Right lobe of liver (tissue), 6 donors: ENCODE measurements at regions not wholly inside any gene's neighbourhood (a gene's known extent, or its start where the extent isn't known, plus 50 kb on each side); places are given as distances from the start of the nearest gene placed in this dataset.

ENCODE experiments used
- ATAC-seq, 4 donors: fragments of 200-7000 bp; cut with Tn5 transposase; one replicate each; pipeline ENCODE4 v1.9.1; 2020; ENCODE audit warnings: mild to moderate bottlenecking in 4 of 4, moderate library complexity in 4 of 4
- DNase-seq, 3 donors: peaks; one replicate each; pipeline ENCODE4 v3.0.0-alpha.2; 2020
- H3K27ac ChIP-seq, 3 donors: fragments of 200-600 bp; one replicate each; pipeline ENCODE4 v1.8.0; 2022
- H3K27me3 ChIP-seq, 2 donors: fragments of 200-600 bp; one replicate each; pipeline ENCODE4 v1.8.0; 2022
- H3K36me3 ChIP-seq, 4 donors: fragments of 200-600 bp; sonication (generic) in 1 of 4; one replicate each; pipeline versions ENCODE4 v1.5.1 to v1.8.0; 2017 to 2022; ENCODE audit warnings: control low read depth in 1 of 4
- H3K4me1 ChIP-seq, 4 donors: fragments of 200-600 bp; sonication (generic) in 1 of 4; one replicate each; pipeline versions ENCODE4 v1.5.1 to v1.8.0; 2017 to 2022; ENCODE audit warnings: control low read depth in 1 of 4
- H3K4me3 ChIP-seq, 3 donors: fragments of 200-600 bp; one replicate each; pipeline ENCODE4 v1.8.0; 2022
- H3K9me3 ChIP-seq, 4 donors: fragments of 200-600 bp; sonication (generic) in 1 of 4; one replicate each; pipeline versions ENCODE4 v1.5.1 to v1.8.0; 2017 to 2022; ENCODE audit warnings: control low read depth in 1 of 4
- POLR2A ChIP-seq: fragments of 450-650 bp; IDR thresholded peaks from one replicate; pipeline ENCODE4 v1.6.1; 2017; ENCODE audit warnings: antibody characterized with exemption, mild to moderate bottlenecking
- WGBS: methylation state at CpG from one replicate; pipeline ENCODE4 v1.1.6; 2018; ENCODE audit warnings: low coverage, low lambda C conversion rate; ENCODE audit not compliant: insufficient coverage; ENCODE audit errors: missing lambda C conversion rate; 5-methylcytosine and 5-hydroxymethylcytosine counted together
- intact Hi-C, 2 donors: fragments of 100-400 bp; cut with DNase I; formaldehyde crosslinking; loops; one replicate each; pipeline versions ENCODE4 v1.11.2 to v1.14.1; 2022
- TF ChIP-seq, protein P1 (sequence below), 4 donors: fragments of 200-600 bp in 3 of 4; fragments of 450-650 bp in 1 of 4; IDR thresholded peaks; one replicate each; pipeline versions ENCODE4 v1.5.1 to v1.8.0; 2016 to 2022; ENCODE audit warnings: antibody characterized with exemption in 4 of 4, mild to moderate bottlenecking in 2 of 4
- donor health status: DM: no; HTN: yes; CAD: no.
- donor health status: DM: no; HTN: no; CAD: no.
- donor health status: DM: no; HTN: no; CAD: no.
- donor health status: DM: no; HTN: yes; CAD: no.
- donor health status: DM: no; HTN: yes; CAD: no.

DNA sequence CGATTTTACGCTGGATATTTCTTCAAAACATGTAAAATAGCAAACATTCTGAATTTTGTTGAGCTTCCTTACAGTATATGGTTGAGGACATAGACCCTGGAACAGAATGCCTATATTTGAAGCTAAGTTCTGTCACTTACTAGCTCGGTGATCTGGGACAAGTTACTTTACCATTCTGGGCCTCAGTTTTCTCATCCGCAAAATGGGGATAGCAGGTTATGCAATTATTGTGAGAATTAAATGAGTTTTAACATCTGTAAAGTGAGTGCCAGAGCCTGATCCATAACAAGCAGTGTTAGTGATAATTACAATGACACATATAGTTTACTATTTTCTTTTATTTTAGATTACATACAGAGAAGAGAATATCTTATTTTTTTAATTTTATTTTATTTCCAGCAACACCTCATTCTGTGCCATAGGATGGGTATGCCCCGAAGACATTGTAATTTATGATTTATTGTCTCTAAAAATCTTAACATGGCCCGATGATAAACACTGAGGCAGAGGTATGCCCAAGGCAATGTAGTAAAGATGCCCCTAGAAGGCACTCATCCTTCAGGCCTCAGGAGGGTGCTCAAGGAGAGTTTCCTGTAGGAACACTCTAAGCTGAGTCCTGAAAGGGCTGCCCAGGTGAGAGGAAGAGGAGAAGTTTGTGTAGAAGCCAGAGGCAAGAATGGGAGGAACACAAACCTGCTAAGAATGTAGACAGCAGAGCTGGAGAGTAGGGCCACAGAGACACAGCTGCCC is 250.9 kb downstream of the BCL11A start:
- H3K27ac ChIP-seq: no peak overlapping the region
- no peaks in the 10 kb centered on the region for H3K4me1 ChIP-seq
- intact Hi-C loops: no loop called here
- H3K9me3 ChIP-seq: no peaks in the 10 kb centered on the region
- WGBS: 84% methylated on average over 6 of the region's 6 CpGs
- no peak overlapping the region for H3K4me3 ChIP-seq
- DNase-seq (no peak), ATAC-seq (no peak)
- no peak for TF ChIP-seq POLR2A
- TF ChIP-seq, protein P1, sequence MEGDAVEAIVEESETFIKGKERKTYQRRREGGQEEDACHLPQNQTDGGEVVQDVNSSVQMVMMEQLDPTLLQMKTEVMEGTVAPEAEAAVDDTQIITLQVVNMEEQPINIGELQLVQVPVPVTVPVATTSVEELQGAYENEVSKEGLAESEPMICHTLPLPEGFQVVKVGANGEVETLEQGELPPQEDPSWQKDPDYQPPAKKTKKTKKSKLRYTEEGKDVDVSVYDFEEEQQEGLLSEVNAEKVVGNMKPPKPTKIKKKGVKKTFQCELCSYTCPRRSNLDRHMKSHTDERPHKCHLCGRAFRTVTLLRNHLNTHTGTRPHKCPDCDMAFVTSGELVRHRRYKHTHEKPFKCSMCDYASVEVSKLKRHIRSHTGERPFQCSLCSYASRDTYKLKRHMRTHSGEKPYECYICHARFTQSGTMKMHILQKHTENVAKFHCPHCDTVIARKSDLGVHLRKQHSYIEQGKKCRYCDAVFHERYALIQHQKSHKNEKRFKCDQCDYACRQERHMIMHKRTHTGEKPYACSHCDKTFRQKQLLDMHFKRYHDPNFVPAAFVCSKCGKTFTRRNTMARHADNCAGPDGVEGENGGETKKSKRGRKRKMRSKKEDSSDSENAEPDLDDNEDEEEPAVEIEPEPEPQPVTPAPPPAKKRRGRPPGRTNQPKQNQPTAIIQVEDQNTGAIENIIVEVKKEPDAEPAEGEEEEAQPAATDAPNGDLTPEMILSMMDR (IDR thresholded peaks at IDR 0.05): no peak
- H3K36me3 ChIP-seq: no peaks in the 10 kb centered on the region
- no peaks in the 10 kb centered on the region for H3K27me3 ChIP-seq

DNA sequence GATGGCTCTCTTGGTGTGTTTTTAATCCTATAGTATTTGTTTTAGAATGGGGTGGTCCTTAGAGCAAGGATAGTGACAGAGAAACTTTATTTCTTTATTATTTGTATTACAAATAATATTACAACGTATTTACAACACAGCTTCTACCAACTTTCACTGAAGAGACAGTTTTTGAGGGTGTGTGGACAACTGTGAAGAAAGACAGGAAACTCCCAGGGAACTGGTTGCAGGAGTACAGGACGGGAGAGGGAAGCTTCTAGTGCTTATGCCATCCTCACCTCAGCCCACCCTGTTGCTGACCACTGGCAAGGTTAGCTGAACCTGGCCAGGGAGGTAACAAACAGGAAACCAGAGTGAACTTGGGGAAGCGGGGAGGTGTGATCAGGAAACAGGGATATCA is 251.7 kb downstream of the BCL11A start:
- ATAC-seq: no peak
- WGBS: 59% methylated on average over 3 of the region's 3 CpGs

DNA sequence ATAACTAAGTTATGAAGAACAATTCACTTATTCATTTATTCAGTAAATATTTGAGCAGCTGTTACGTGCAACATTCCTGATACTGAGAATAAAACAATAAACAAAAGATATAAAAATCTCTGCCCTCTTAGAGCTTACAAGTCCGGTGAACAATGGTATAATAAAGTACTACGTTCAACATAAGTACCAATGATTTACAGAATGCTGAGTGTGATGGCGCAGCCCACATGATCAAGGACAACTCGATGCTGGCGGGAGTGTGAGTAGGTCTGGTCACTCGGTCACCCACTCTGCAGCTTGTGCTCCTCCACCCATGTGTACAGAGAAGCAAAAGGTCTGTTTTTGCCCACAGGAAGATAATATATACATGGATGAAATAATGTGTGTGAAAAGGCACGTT is 254.3 kb downstream of the BCL11A start:
- H3K36me3 ChIP-seq: no peaks in the 10 kb centered on the region
- no peak overlapping the region for H3K4me3 ChIP-seq
- TF ChIP-seq, protein P1 (IDR thresholded peaks at IDR 0.05): no peak
- TF ChIP-seq POLR2A: no peak
- no peaks in the 10 kb centered on the region for H3K9me3 ChIP-seq
- intact Hi-C loops: no loop called here
- H3K27ac ChIP-seq: no peak overlapping the region
- H3K4me1 ChIP-seq: no peaks in the 10 kb centered on the region
- DNase-seq (no peak), ATAC-seq (no peak)
- WGBS: 81% methylated on average over 8 of the region's 8 CpGs
- no peaks in the 10 kb centered on the region for H3K27me3 ChIP-seq

More for the DNA sequence above, 251.7 kb downstream of the BCL11A start:
- Histone ChIP-seq H3K9me3 (no peaks in the 10 kb centered on the region), H3K27me3 (no peaks in the 10 kb centered on the region), H3K4me3 (no peak overlapping the region), H3K36me3 (no peaks in the 10 kb centered on the region), H3K27ac (no peak overlapping the region), H3K4me1 (no peaks in the 10 kb centered on the region)
- TF ChIP-seq POLR2A: no peak
- TF ChIP-seq, protein P1 (IDR thresholded peaks at IDR 0.05): no peak
- intact Hi-C loops: no loop called here
- no peak for DNase-seq

DNA sequence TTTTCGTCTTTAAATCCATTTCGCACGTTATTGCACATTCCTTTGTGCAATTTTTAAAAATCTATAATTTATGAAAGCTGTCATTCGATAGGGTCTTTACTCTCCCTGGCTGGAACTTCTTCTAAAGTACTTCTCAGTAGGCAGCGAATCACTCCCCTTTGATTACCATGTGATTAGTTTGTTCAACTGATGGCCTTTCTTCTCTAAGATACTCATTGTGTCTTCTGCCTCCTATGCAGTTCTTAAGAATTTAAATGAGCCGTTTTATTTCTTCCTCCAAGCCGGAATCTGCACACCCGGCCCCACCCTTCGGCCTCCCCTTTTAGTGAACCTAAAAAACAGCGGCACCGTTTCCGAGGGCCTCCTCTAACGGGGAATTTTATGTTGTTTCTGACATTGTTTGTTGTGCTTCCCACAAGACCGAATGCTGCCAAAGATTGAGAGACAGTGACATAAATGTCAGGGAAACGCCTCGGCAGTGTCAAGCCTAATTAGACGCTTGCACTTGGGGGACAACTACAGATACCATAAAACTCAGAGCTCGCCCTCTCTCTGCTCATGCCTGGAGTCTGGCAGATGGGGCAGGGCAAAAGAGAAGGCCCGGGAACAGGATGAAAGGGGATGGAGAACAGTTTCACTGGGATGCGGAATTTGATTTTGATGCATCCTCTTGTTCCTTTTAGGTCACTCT is 255.3 kb downstream of the BCL11A start:
- no peak for ATAC-seq
- Histone ChIP-seq H3K27me3 (no peaks in the 10 kb centered on the region), H3K9me3 (no peaks in the 10 kb centered on the region), H3K36me3 (no peaks in the 10 kb centered on the region), H3K27ac (no peak overlapping the region), H3K4me1 (no peaks in the 10 kb centered on the region), H3K4me3 (no peak overlapping the region)
- no peak for DNase-seq
- no peak for TF ChIP-seq POLR2A
- TF ChIP-seq, protein P1 (IDR thresholded peaks at IDR 0.05): no peak
- WGBS: 90% methylated on average over 20 of the region's 20 CpGs
- intact Hi-C loops: no loop called here
